ENCODE measurements at regions not wholly inside any gene's neighbourhood (a gene's known extent, or its start where the extent isn't known, plus 50 kb on each side); places are given as distances from the start of the nearest gene placed in this dataset.
"Not testable (repeated sequence)": the region's sequence is repeated elsewhere in the genome, so short reads cannot be mapped to it uniquely, and the experiment has no call there.

- no peaks in the 10 kb centered on the region for H3K36me3 Mint-ChIP-seq (ENCODE audit: low read depth)
- H3K4me1 Mint-ChIP-seq (ENCODE audit: low read depth) = peaks cover 5% of the 10 kb centered on the region
- CTCF ChIA-PET = interaction anchor here (0.6 to 1.5 kb wide), 16 partner anchors 8 to 1417 kb away, joined by 3 to 6 read pairs (median 3); no protein-coding TSS in a partner anchor
- peaks cover 5% of the 10 kb centered on the region for H3K27me3 Mint-ChIP-seq (ENCODE audit: low read depth)
- DNase-seq = peak; percentile 5
- H3K9me3 Mint-ChIP-seq = no peaks in the 10 kb centered on the region
- no peak overlapping the region for H3K27ac Mint-ChIP-seq
- no peak overlapping the region for H3K4me3 Mint-ChIP-seq
- intact Hi-C loops (cut with micrococcal nuclease) = loop anchor here (5.0 kb wide), 1 partner anchor 585 kb away; no protein-coding TSS in a partner anchor
Observed at GRCh38 chrX:3962511-3963311, 249.3 kb upstream of the PRKX start.

- intact Hi-C loops (cut with micrococcal nuclease) = loop anchor here (5.0 kb wide), 1 partner anchor 586 kb away; no protein-coding TSS in a partner anchor
- Mint-ChIP-seq H3K27ac (no peak overlapping the region), H3K4me3 (no peak overlapping the region), H3K9me3 (no peaks in the 10 kb centered on the region), H3K36me3 (ENCODE audit: low read depth) (no peaks in the 10 kb centered on the region), H3K27me3 (ENCODE audit: low read depth) (peaks cover 5% of the 10 kb centered on the region), H3K4me1 (ENCODE audit: low read depth) (peaks cover 5% of the 10 kb centered on the region)
- CTCF ChIA-PET = no interaction called here
- no peak for DNase-seq
Observed at GRCh38 chrX:3960952-3961351, 247.5 kb upstream of the PRKX start.

GRCh38 chrX:3951859-3952258, 238.4 kb upstream of the PRKX start:
- Mint-ChIP-seq H3K4me3 (no peak overlapping the region), H3K27ac (no peak overlapping the region), H3K9me3 (no peaks in the 10 kb centered on the region), H3K27me3 (ENCODE audit: low read depth) (peaks cover 2% of the 10 kb centered on the region), H3K4me1 (ENCODE audit: low read depth) (no peaks in the 10 kb centered on the region), H3K36me3 (ENCODE audit: low read depth) (no peaks in the 10 kb centered on the region)
- DNase-seq = no peak
- intact Hi-C loops (cut with micrococcal nuclease) = no loop called here
- CTCF ChIA-PET = no interaction called here

- H3K9me3 Mint-ChIP-seq = no peaks in the 10 kb centered on the region
- CTCF ChIA-PET = no interaction called here
- no peak overlapping the region for H3K4me3 Mint-ChIP-seq
- H3K36me3 Mint-ChIP-seq (ENCODE audit: low read depth) = no peaks in the 10 kb centered on the region
- no peaks in the 10 kb centered on the region for H3K4me1 Mint-ChIP-seq (ENCODE audit: low read depth)
- intact Hi-C loops (cut with micrococcal nuclease) = no loop called here
- peaks cover 2% of the 10 kb centered on the region for H3K27me3 Mint-ChIP-seq (ENCODE audit: low read depth)
- DNase-seq = no peak
- H3K27ac Mint-ChIP-seq = no peak overlapping the region
Observed at GRCh38 chrX:3950373-3950772, 236.9 kb upstream of the PRKX start.

GRCh38 chrX:3943965-3944364, 230.5 kb upstream of the PRKX start:
- CTCF ChIA-PET = no interaction called here
- intact Hi-C loops (cut with micrococcal nuclease) = no loop called here
- no peaks in the 10 kb centered on the region for H3K9me3 Mint-ChIP-seq
- no peaks in the 10 kb centered on the region for H3K4me1 Mint-ChIP-seq (ENCODE audit: low read depth)
- no peak overlapping the region for H3K27ac Mint-ChIP-seq
- DNase-seq = no peak
- H3K27me3 Mint-ChIP-seq (ENCODE audit: low read depth) = peaks cover 2% of the 10 kb centered on the region
- no peak overlapping the region for H3K4me3 Mint-ChIP-seq
- no peaks in the 10 kb centered on the region for H3K36me3 Mint-ChIP-seq (ENCODE audit: low read depth)

GRCh38 chrX:3940000-3940610, 226.7 kb upstream of the PRKX start:
- Mint-ChIP-seq H3K27me3 (ENCODE audit: low read depth) (peaks cover 2% of the 10 kb centered on the region), H3K36me3 (ENCODE audit: low read depth) (no peaks in the 10 kb centered on the region), H3K4me3 (no peak overlapping the region), H3K4me1 (ENCODE audit: low read depth) (no peaks in the 10 kb centered on the region), H3K27ac (no peak overlapping the region), H3K9me3 (no peaks in the 10 kb centered on the region)
- DNase-seq = no peak
- CTCF ChIA-PET = interaction anchor here (0.7 kb wide), 1 partner anchor 795 kb away, joined by 4 read pairs; no protein-coding TSS in a partner anchor
- intact Hi-C loops (cut with micrococcal nuclease) = no loop called here

GRCh38 chrX:3938587-3938986, 225.1 kb upstream of the PRKX start:
- DNase-seq = no peak
- intact Hi-C loops (cut with micrococcal nuclease) = no loop called here
- Mint-ChIP-seq H3K4me1 (ENCODE audit: low read depth) (no peaks in the 10 kb centered on the region), H3K9me3 (no peaks in the 10 kb centered on the region), H3K4me3 (no peak overlapping the region), H3K27ac (no peak overlapping the region), H3K27me3 (ENCODE audit: low read depth) (peaks cover 2% of the 10 kb centered on the region), H3K36me3 (ENCODE audit: low read depth) (no peaks in the 10 kb centered on the region)
- CTCF ChIA-PET = interaction anchor here (0.6 kb wide), 1 partner anchor 665 kb away, joined by 4 read pairs; no protein-coding TSS in a partner anchor

GRCh38 chrX:3935196-3935595, 221.7 kb upstream of the PRKX start:
- CTCF ChIA-PET; H3K4me1 Mint-ChIP-seq (ENCODE audit: low read depth); H3K27ac Mint-ChIP-seq; H3K4me3 Mint-ChIP-seq; H3K36me3 Mint-ChIP-seq (ENCODE audit: low read depth); H3K27me3 Mint-ChIP-seq (ENCODE audit: low read depth); DNase-seq; H3K9me3 Mint-ChIP-seq; intact Hi-C loops (cut with micrococcal nuclease): not testable (repeated sequence)

- intact Hi-C loops (cut with micrococcal nuclease); DNase-seq; H3K9me3 Mint-ChIP-seq; H3K4me3 Mint-ChIP-seq; H3K27me3 Mint-ChIP-seq (ENCODE audit: low read depth); H3K27ac Mint-ChIP-seq; H3K4me1 Mint-ChIP-seq (ENCODE audit: low read depth); H3K36me3 Mint-ChIP-seq (ENCODE audit: low read depth); CTCF ChIA-PET: not testable (repeated sequence)
Observed at GRCh38 chrX:3920424-3921017, 207.1 kb upstream of the PRKX start.

GRCh38 chrX:3919668-3920423, 206.4 kb upstream of the PRKX start:
- H3K27ac Mint-ChIP-seq; H3K9me3 Mint-ChIP-seq; CTCF ChIA-PET; H3K4me3 Mint-ChIP-seq; intact Hi-C loops (cut with micrococcal nuclease); H3K36me3 Mint-ChIP-seq (ENCODE audit: low read depth); H3K27me3 Mint-ChIP-seq (ENCODE audit: low read depth); DNase-seq; H3K4me1 Mint-ChIP-seq (ENCODE audit: low read depth): not testable (repeated sequence)

- DNase-seq; H3K36me3 Mint-ChIP-seq (ENCODE audit: low read depth); H3K27me3 Mint-ChIP-seq (ENCODE audit: low read depth); H3K27ac Mint-ChIP-seq; intact Hi-C loops (cut with micrococcal nuclease); CTCF ChIA-PET; H3K4me3 Mint-ChIP-seq; H3K4me1 Mint-ChIP-seq (ENCODE audit: low read depth); H3K9me3 Mint-ChIP-seq: not testable (repeated sequence)
Observed at GRCh38 chrX:3914813-3915212, 201.4 kb upstream of the PRKX start.

- CTCF ChIA-PET; H3K4me1 Mint-ChIP-seq (ENCODE audit: low read depth); H3K4me3 Mint-ChIP-seq; H3K36me3 Mint-ChIP-seq (ENCODE audit: low read depth); DNase-seq; H3K9me3 Mint-ChIP-seq; H3K27me3 Mint-ChIP-seq (ENCODE audit: low read depth); intact Hi-C loops (cut with micrococcal nuclease); H3K27ac Mint-ChIP-seq: not testable (repeated sequence)
Observed at GRCh38 chrX:3914059-3914458, 200.6 kb upstream of the PRKX start.
